Esophagus squamous epithelium (tissue), 4 donors: ENCODE measurements at regions not wholly inside any gene's neighbourhood (a gene's known extent, or its start where the extent isn't known, plus 50 kb on each side); places are given as distances from the start of the nearest gene placed in this dataset.

Experiments used
- POLR2A ChIP-seq, 4 donors: fragments of 450-650 bp; IDR thresholded peaks; one replicate each; pipeline ENCODE4 v1.6.1; 2017; ENCODE audit warnings: antibody characterized with exemption in 4 of 4, mild to moderate bottlenecking in 4 of 4, moderate library complexity in 3 of 4
- TF ChIP-seq, protein P1 (sequence below), 6 experiments: fragments of 450-650 bp in 4 of 6; fragments of 200-600 bp in 2 of 6; sonication (generic) in 2 of 6; IDR thresholded peaks; one replicate each; pipeline ENCODE4 v1.5.1; 2016 to 2019; ENCODE audit warnings: antibody characterized with exemption in 6 of 6, mild to moderate bottlenecking in 4 of 6, moderate library complexity in 4 of 6

DNA sequence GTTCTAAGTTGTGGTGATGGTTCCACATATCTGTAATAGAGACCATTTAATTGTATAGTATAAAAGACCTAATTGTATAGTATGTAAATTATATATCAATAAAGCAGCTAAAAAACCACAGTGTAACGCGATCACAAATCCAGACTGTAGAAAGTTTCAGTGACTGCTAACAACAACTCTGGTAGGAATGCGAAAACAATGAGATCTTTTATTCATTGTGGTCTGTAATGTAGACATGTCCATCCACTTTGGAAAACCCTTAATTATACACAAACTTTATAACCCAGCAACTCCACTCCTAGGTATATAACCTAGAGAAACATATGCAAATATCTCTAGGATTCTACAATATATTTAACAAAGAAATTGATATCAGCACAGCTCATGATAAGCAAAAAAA, 549.5 kb downstream of the SLITRK1 start:
- TF ChIP-seq, protein P1, sequence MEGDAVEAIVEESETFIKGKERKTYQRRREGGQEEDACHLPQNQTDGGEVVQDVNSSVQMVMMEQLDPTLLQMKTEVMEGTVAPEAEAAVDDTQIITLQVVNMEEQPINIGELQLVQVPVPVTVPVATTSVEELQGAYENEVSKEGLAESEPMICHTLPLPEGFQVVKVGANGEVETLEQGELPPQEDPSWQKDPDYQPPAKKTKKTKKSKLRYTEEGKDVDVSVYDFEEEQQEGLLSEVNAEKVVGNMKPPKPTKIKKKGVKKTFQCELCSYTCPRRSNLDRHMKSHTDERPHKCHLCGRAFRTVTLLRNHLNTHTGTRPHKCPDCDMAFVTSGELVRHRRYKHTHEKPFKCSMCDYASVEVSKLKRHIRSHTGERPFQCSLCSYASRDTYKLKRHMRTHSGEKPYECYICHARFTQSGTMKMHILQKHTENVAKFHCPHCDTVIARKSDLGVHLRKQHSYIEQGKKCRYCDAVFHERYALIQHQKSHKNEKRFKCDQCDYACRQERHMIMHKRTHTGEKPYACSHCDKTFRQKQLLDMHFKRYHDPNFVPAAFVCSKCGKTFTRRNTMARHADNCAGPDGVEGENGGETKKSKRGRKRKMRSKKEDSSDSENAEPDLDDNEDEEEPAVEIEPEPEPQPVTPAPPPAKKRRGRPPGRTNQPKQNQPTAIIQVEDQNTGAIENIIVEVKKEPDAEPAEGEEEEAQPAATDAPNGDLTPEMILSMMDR (IDR thresholded peaks at IDR 0.05) = no peak
- no peak for TF ChIP-seq POLR2A (IDR thresholded peaks at IDR 0.05)
